GM21528 (cell line): ENCODE measurements at regions not wholly inside any gene's neighbourhood (a gene's known extent, or its start where the extent isn't known, plus 50 kb on each side); places are given as distances from the start of the nearest gene placed in this dataset.

ENCODE experiments used
- ATAC-seq: cut with Tn5 transposase; IDR thresholded peaks from one replicate; pipeline ENCODE4 v1.9.1; 2021; ENCODE audit warnings: mild to moderate bottlenecking, moderate library complexity; ENCODE audit not compliant: unreplicated experiment, low FRiP score

GRCh38 chr3:18837137-18837755, 311.1 kb upstream of the KCNH8 start:
- ATAC-seq, result no peak

- no peak for ATAC-seq
Measured at GRCh38 chr3:18835021-18835420, 313.3 kb upstream of the KCNH8 start.

- ATAC-seq, result no peak
Measured at GRCh38 chr3:18830087-18830486, 318.2 kb upstream of the KCNH8 start.

- ATAC-seq, result no peak
Measured at GRCh38 chr3:18828637-18829036, 319.7 kb upstream of the KCNH8 start.

DNA sequence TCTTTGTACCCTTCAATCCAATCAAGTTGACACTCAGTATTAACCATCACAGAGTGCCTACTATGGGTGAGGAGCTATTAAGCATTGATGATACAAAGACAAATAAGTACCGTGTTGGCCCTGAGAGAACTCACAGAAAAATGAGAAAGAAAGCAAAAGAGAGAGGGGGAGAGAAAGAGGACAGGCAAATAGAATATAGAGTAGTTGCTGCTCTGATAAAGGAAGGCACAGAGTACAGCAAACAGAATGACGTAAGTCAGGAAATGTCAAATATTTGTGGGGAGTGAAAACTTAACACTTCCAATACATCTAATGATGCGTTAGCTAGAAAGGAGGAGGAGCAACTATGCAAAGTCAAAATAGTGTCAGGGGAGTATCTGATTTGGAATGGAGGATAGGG, 320.6 kb upstream of the KCNH8 start:
- ATAC-seq, result no peak

GRCh38 chr3:18825665-18826064, 322.6 kb upstream of the KCNH8 start:
- ATAC-seq, result no peak

GRCh38 chr3:18813300-18813699, 335.0 kb upstream of the KCNH8 start:
- ATAC-seq, result no peak

GRCh38 chr3:18812316-18812715, 336.0 kb upstream of the KCNH8 start:
- ATAC-seq, result no peak

DNA sequence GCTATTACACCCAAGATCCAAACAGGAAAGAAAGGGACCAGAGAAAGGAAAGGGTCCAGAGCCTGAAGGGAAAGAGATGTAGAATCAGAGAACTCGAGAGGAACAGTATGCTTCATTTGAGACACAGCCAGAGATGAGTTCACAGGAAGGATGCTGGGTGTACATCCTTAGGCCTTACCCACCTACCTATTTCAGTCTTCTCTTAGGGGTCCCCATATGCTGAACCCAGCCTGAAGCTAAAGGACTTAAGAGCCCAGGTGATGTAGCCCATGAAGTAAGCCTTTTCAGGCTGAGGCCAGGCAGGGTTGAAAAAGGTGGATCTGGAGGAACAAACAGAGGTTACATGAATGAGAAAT, 338.0 kb upstream of the KCNH8 start:
- ATAC-seq, result no peak

DNA sequence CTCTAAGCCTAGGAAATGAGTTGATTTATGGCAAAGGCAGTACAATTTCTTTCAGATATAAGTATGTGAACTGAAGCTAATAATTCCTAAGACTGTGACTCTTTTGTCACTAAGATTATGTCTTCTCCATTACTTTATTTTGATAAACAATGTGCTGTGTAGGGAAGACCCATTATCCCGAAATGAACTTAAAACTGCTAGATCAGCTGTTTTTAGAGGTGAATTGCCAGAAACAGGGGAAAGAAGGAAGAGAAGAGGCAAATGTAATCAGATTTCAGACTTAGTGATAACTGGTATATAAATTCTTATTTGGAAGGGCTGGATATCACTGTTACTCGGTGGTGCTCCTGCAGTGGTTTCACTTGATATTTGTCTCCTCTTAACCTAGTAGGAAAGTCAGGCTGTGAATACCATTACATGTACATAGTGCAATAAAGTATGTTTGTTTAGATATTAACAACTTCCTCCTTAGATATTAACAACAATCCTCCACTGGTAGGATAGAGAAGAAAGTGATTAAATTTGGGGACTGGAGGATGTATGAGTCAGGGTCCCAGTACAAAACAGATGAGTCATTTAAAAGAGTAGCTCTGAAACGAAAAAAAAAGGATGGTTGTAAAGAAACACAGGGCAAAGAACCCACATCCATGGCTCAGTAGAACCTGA, 338.5 kb upstream of the KCNH8 start:
- ATAC-seq, result no peak

GRCh38 chr3:18808429-18808828, 339.9 kb upstream of the KCNH8 start:
- ATAC-seq, result no peak

GRCh38 chr3:18807593-18807992, 340.7 kb upstream of the KCNH8 start:
- no peak for ATAC-seq

- ATAC-seq, result no peak
Measured at GRCh38 chr3:18806633-18807032, 341.7 kb upstream of the KCNH8 start.

DNA sequence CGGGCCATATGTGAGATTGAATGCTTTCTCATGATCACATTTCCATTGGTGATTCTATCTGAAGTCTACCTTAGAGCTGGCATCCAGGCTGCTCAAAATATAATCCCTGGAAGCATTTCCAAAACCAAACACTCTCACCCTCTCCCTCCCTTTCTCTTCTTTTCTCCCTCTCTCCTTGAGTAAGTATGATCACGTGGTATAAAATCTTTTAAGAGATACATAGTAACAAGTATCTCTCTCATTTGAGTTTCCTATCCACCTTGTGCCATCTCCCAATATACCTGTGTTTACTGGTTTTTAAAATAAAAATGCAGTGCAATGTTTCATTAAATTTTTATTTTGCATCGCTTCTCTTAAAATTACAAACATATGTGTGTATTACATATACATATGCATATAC, 350.9 kb upstream of the KCNH8 start:
- no peak for ATAC-seq

- ATAC-seq, result no peak
Measured at GRCh38 chr3:18795078-18795477, 353.2 kb upstream of the KCNH8 start.

- ATAC-seq, result no peak
Measured at GRCh38 chr3:18791752-18792151, 356.6 kb upstream of the KCNH8 start.

- no peak for ATAC-seq
Measured at GRCh38 chr3:18791182-18791581, 357.1 kb upstream of the KCNH8 start.

DNA sequence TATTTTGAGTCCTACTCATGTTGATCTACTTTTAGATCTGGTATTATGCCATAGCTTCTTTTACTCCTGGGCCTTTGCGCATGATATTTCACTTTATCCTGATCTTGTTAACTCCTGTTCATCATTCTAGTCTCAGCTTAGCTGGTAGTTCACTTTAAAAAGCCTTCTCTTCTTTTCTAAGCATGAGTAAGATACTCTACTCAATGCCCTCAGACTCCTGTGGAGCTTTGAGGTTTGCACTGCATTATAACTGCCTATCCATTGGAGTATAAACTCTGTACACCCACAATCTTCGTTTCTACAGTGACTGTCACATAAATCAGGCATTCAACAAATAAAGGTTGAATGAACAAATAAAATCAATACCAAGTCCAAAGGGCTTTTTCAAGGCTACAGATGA, 357.9 kb upstream of the KCNH8 start:
- ATAC-seq, result no peak

GRCh38 chr3:18789734-18790133, 358.6 kb upstream of the KCNH8 start:
- ATAC-seq, result no peak

DNA sequence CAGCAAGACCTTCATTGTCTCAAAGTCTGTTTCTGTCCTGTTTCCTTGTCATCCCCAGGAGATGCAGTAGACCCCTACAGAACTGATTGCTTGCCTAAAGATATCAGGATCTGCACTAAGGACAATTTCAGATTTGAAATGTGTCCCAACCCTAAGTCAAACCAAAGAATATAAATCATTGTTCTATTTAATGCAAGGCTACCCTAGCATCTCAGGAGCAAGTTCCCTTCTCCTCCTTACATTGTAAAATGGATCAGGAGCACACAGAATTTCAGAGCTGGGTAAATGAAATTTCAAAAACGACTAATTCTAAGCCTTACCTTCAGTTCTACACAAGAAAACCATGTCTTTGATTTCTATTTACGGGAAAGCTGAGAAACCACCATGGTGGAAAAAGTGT, 360.9 kb upstream of the KCNH8 start:
- ATAC-seq, result no peak

- ATAC-seq, result no peak
Measured at GRCh38 chr3:18786650-18787323, 361.5 kb upstream of the KCNH8 start.

- no peak for ATAC-seq
Measured at GRCh38 chr3:18782191-18782590, 357.1 kb upstream of the SATB1 start.
